Ishikawa (cell line): ENCODE measurements at regions not wholly inside any gene's neighbourhood (a gene's known extent, or its start where the extent isn't known, plus 50 kb on each side); places are given as distances from the start of the nearest gene placed in this dataset.

Source experiments
- REST ChIP-seq: IDR thresholded peaks from 2 replicates; pipeline ENCODE4 v1.6.1; 2012; ENCODE audit warnings: low read depth, mild to moderate bottlenecking
- TCF12 ChIP-seq: IDR thresholded peaks from 2 replicates; pipeline ENCODE4 v1.6.1; 2012; ENCODE audit warnings: low read depth
- TF ChIP-seq, protein P1 (sequence below): IDR thresholded peaks from 2 replicates; pipeline ENCODE4 v1.6.1; 2012

DNA sequence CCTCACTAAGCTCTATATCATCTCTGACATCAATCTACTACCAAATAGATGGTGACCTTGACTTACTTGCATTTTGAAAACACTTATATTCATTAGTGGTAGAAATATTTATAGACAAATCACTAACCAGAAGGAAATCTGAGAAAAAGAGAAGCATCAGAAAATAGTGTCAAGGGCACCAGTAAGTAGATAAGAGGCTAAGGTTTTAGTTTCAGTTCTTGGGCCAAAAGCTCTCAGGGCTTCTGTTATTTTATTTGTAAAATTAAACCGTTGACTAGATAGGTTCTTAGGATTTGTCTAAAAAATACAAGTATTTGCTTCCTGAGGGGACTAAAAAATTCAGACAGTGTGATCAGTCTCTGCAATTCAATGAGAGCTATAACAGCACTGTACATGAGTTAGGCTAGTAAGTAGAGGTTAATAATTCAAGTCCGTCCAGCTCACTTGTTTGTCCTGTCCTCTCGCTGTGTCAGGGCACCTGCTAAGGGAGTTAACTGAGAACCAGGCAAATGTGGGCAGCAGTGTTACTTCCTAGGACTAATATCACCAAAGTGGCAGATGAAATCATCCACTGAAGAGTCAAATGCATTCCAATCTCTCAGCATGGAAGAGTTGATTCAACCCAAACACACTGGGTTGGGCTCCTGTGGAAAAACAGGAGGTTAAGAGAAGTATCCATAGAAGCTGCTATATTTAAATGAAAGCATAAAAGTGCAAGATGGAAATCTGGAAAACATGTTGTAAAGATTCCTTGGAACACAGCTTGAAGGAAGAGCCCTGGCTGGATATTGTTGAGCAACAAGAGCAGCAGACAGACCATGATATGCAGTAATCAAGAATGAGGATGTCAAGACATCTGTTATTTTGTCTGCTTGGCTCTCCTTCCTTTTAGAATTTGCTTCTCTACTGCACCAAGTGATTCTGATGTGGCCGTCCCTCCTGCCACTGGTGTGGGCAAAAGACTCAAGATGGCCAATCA lies 134.9 kb upstream of the ZBTB20 start:
- no peak for TF ChIP-seq REST
- TF ChIP-seq, protein P1, sequence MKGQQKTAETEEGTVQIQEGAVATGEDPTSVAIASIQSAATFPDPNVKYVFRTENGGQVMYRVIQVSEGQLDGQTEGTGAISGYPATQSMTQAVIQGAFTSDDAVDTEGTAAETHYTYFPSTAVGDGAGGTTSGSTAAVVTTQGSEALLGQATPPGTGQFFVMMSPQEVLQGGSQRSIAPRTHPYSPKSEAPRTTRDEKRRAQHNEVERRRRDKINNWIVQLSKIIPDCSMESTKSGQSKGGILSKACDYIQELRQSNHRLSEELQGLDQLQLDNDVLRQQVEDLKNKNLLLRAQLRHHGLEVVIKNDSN = no peak
- no peak for TF ChIP-seq TCF12
